ENCODE measurements at regions not wholly inside any gene's neighbourhood (a gene's known extent, or its start where the extent isn't known, plus 50 kb on each side); places are given as distances from the start of the nearest gene placed in this dataset.
A peak's percentile ranks its signal among the peaks of the same experiment; 100 is the strongest.
"Not testable (repeated sequence)": the region's sequence is repeated elsewhere in the genome, so short reads cannot be mapped to it uniquely, and the experiment has no call there.

DNA sequence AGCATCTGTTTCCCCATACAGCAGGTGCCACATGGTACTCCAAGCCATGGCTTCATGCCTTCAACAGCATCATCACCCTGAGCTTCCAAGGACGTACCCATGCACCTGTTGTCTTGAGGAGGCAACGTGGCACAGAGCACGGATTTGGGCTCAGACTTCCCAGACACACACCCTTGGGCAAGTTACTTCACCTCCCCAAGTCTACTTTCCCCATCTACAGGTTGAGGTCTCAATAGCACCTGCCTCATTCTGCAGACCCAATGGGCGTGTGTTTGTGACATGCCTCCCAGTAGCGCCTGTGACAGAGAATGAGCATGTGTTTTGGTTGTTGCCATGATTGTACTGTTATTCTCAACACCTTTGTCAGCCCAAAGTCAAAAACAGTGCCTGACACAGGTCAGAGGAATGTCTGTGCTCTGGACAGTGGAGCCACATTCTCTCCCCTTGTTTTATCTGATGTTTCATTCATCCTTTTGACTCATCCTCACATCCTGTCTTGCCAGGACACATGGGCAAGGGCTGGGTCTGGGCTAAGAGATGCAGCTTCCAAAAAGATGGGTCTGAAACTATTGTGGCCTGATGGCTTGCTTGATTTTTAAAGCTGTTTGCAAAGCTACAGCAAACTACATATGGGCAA, 53.4 kb upstream of the CCND1 start:
- Mint-ChIP-seq H3K4me1 (no peaks in the 10 kb centered on the region), H3K9me3 (no peaks in the 10 kb centered on the region), H3K36me3 (ENCODE audit: low read depth) (no peaks in the 10 kb centered on the region), H3K4me3 (no peak overlapping the region), H3K27me3 (ENCODE audit: insufficient read depth) (no peaks in the 10 kb centered on the region), H3K27ac (no peak overlapping the region)
- no peak overlapping the region for H3K4me3 ChIP-seq (ENCODE audit: low read length)
- no peaks in the 10 kb centered on the region for H3K27me3 ChIP-seq (ENCODE audit: control insufficient read depth, insufficient read depth, low read length, poor library complexity, severe bottlenecking)
- H3K9ac ChIP-seq (ENCODE audit: extremely low read depth, low read length, poor library complexity, severe bottlenecking): no peak overlapping the region
- H3K27ac ChIP-seq (ENCODE audit: low read depth, low read length): no peak overlapping the region
- TF ChIP-seq, protein P1, sequence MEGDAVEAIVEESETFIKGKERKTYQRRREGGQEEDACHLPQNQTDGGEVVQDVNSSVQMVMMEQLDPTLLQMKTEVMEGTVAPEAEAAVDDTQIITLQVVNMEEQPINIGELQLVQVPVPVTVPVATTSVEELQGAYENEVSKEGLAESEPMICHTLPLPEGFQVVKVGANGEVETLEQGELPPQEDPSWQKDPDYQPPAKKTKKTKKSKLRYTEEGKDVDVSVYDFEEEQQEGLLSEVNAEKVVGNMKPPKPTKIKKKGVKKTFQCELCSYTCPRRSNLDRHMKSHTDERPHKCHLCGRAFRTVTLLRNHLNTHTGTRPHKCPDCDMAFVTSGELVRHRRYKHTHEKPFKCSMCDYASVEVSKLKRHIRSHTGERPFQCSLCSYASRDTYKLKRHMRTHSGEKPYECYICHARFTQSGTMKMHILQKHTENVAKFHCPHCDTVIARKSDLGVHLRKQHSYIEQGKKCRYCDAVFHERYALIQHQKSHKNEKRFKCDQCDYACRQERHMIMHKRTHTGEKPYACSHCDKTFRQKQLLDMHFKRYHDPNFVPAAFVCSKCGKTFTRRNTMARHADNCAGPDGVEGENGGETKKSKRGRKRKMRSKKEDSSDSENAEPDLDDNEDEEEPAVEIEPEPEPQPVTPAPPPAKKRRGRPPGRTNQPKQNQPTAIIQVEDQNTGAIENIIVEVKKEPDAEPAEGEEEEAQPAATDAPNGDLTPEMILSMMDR (conservative IDR thresholded peaks at IDR 0.05): no peak
- H3K36me3 ChIP-seq (ENCODE audit: control insufficient read depth, insufficient read depth, low read length): no peaks in the 10 kb centered on the region
- WGBS, 2 experiments (ENCODE audit: insufficient coverage in 1 of 2, insufficient read length in 1 of 2): 94% methylated on average over 5 of the region's 5 CpGs; no CpG with 5 or more reads in 1 of the 2 experiments
- H3K9me3 ChIP-seq (ENCODE audit: control insufficient read depth, low read length): no peaks in the 10 kb centered on the region
- no peaks in the 10 kb centered on the region for H3K4me1 ChIP-seq (ENCODE audit: control insufficient read depth, insufficient read depth, low read length)
- no peak for DNase-seq

DNA sequence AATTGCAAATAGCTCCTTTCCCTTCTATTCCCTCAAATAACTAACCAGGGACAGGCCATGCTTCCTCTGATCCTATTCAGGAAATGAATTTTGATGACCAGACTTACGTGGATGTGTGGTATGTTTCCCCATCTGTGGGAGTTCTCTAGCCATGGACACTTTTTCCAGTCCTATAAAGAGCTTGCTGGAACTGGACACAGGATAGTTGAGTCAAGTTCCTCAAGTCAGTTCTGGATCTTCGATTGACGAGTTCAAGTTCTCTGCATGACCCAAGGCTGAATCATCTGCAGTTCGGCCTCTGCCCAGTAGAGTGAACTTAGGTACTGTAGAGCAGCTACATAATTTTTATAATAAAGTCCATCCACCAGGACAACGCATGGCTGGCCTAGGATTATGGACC, 52.7 kb upstream of the CCND1 start:
- no peaks in the 10 kb centered on the region for H3K4me1 Mint-ChIP-seq
- Histone ChIP-seq H3K36me3 (ENCODE audit: control insufficient read depth, insufficient read depth, low read length) (no peaks in the 10 kb centered on the region), H3K9ac (ENCODE audit: extremely low read depth, low read length, poor library complexity, severe bottlenecking) (no peak overlapping the region), H3K4me1 (ENCODE audit: control insufficient read depth, insufficient read depth, low read length) (no peaks in the 10 kb centered on the region), H3K9me3 (ENCODE audit: control insufficient read depth, low read length) (no peaks in the 10 kb centered on the region), H3K4me3 (ENCODE audit: low read length) (no peak overlapping the region), H3K27me3 (ENCODE audit: control insufficient read depth, insufficient read depth, low read length, poor library complexity, severe bottlenecking) (no peaks in the 10 kb centered on the region), H3K27ac (ENCODE audit: low read depth, low read length) (no peak overlapping the region)
- H3K36me3 Mint-ChIP-seq (ENCODE audit: low read depth): no peaks in the 10 kb centered on the region
- H3K27me3 Mint-ChIP-seq (ENCODE audit: insufficient read depth): no peaks in the 10 kb centered on the region
- 87 to 89% methylated on average over 3 to 5 of the region's 5 CpGs for WGBS, 2 experiments (ENCODE audit: insufficient coverage in 1 of 2, insufficient read length in 1 of 2)
- no peak for DNase-seq
- H3K27ac Mint-ChIP-seq: no peak overlapping the region
- TF ChIP-seq, protein P1 (conservative IDR thresholded peaks at IDR 0.05): peak; percentile 48
- H3K4me3 Mint-ChIP-seq: no peak overlapping the region
- no peaks in the 10 kb centered on the region for H3K9me3 Mint-ChIP-seq

DNA sequence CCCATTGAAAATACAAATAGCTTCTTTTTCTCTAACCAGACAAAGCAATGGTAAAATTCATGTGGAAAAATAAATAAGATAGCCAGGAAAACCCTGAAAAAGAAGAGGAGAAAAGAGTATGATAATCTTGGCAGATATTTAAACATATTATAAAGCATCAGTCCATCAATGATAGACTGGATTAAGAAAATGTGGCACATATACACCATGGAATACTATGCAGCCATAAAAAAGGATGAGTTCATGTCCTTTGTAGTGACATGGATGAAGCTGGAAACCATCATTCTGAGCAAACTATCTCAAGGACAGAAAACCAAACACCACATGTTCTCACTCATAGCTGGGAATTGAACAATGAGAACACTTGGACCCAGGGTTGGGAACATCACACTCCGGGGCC, 50.9 kb upstream of the CCND1 start:
- H3K36me3 Mint-ChIP-seq (ENCODE audit: low read depth); H3K27me3 ChIP-seq (ENCODE audit: control insufficient read depth, insufficient read depth, low read length, poor library complexity, severe bottlenecking); H3K4me3 ChIP-seq (ENCODE audit: low read length); H3K9me3 Mint-ChIP-seq; H3K27ac ChIP-seq (ENCODE audit: low read depth, low read length); H3K4me3 Mint-ChIP-seq; H3K36me3 ChIP-seq (ENCODE audit: control insufficient read depth, insufficient read depth, low read length); DNase-seq; H3K4me1 Mint-ChIP-seq; H3K9me3 ChIP-seq (ENCODE audit: control insufficient read depth, low read length); H3K27ac Mint-ChIP-seq; H3K9ac ChIP-seq (ENCODE audit: extremely low read depth, low read length, poor library complexity, severe bottlenecking); H3K27me3 Mint-ChIP-seq (ENCODE audit: insufficient read depth); H3K4me1 ChIP-seq (ENCODE audit: control insufficient read depth, insufficient read depth, low read length): not testable (repeated sequence)
- WGBS, 2 experiments (ENCODE audit: insufficient coverage in 1 of 2, insufficient read length in 1 of 2): no CpG with 5 or more reads among the region's 1 CpG

Data from endodermal cell (in vitro differentiated cells).